H1 (cell line): ENCODE measurements at regions not wholly inside any gene's neighbourhood (a gene's known extent, or its start where the extent isn't known, plus 50 kb on each side); places are given as distances from the start of the nearest gene placed in this dataset.

Experiments
- CTCF ChIA-PET: fragments of 300-600 bp; sonication (Branson Sonifier 250); formaldehyde crosslinking; loops from one replicate; lab custom pipeline; 2021; ENCODE audit not compliant: partially characterized antibody; lab: Charles Lee
- POLR2A ChIA-PET: fragments of 300-600 bp; sonication (Branson Sonifier 250); formaldehyde crosslinking; loops from one replicate; lab custom pipeline; 2021; ENCODE audit warnings: inconsistent platforms; ENCODE audit not compliant: partially characterized antibody; lab: Charles Lee
- DNase-seq, 2 experiments: peaks; one replicate each; pipeline versions ENCODE4 v3.0.0 to v3.0.0-alpha.2; 2010 to 2022; ENCODE audit warnings: low spot score in 2 of 2, low read depth in 1 of 2, mixed read lengths in 1 of 2
- FAIRE-seq: peaks from 2 replicates; lab custom pipeline; 2011; peaks lifted over from hg19 to GRCh38; lab: Jason Lieb, UNC
- H2AFZ ChIP-seq: 2 replicates; pipeline ENCODE4 v1.8.1; 2012; ENCODE audit warnings: low read length, inconsistent platforms
- H2AK5ac ChIP-seq: 2 replicates; pipeline ENCODE4 v1.6.1; 2013; ENCODE audit warnings: low read depth, low read length
- H2BK120ac ChIP-seq: replicated peaks from 2 replicates; pipeline ENCODE3; 2013; ENCODE audit warnings: low read depth, low read length, inconsistent platforms
- H2BK12ac ChIP-seq: 2 replicates; pipeline ENCODE4 v1.6.1; 2013; ENCODE audit warnings: low read depth, low read length
- H2BK15ac ChIP-seq: 2 replicates; pipeline ENCODE4 v1.6.1; 2013; ENCODE audit warnings: low read length
- H2BK20ac ChIP-seq: 2 replicates; pipeline ENCODE4 v1.6.1; 2013; ENCODE audit warnings: low read length
- H2BK5ac ChIP-seq: 2 replicates; pipeline ENCODE4 v1.6.1; 2013; ENCODE audit warnings: low read depth, low read length
- H3K14ac ChIP-seq: 2 replicates; pipeline ENCODE4 v1.6.1; 2013; ENCODE audit warnings: inconsistent platforms; ENCODE audit not compliant: insufficient read length
- H3K18ac ChIP-seq: 2 replicates; pipeline ENCODE4 v1.6.1; 2013; ENCODE audit warnings: low read length; ENCODE audit errors: extremely low read depth
- H3K23ac ChIP-seq: 2 replicates; pipeline ENCODE4 v1.6.1; 2013; ENCODE audit warnings: inconsistent platforms; ENCODE audit not compliant: insufficient read length
- H3K23me2 ChIP-seq: 2 replicates; pipeline ENCODE4 v1.6.1; 2013; ENCODE audit warnings: low read depth, low read length
- H3K27ac ChIP-seq: 2 replicates; pipeline ENCODE4 v1.6.1; 2011; ENCODE audit warnings: low read depth, low read length, inconsistent platforms
- H3K27me3 ChIP-seq, 4 experiments: replicated peaks in 1 of 4; 1 replicate in 1 of 4; 2 replicates in 3 of 4; pipeline versions ENCODE4 v1.6.1 to v1.8.1; 2011 to 2013; ENCODE audit warnings: low read length in 3 of 4, mild to moderate bottlenecking in 3 of 4, inconsistent platforms in 2 of 4, mixed read lengths in 2 of 4, moderate library complexity in 1 of 4; ENCODE audit not compliant: control insufficient read depth in 3 of 4, insufficient read depth in 3 of 4; ENCODE audit errors: extremely low read depth in 1 of 4
- H3K36me3 ChIP-seq, 4 experiments: 2 replicates each; pipeline versions ENCODE4 v1.6.1 to v1.8.1; 2011 to 2013; ENCODE audit warnings: mild to moderate bottlenecking in 4 of 4, low read length in 3 of 4, moderate library complexity in 2 of 4, control low read depth in 1 of 4, inconsistent platforms in 1 of 4; ENCODE audit not compliant: insufficient read depth in 4 of 4, control insufficient read depth in 2 of 4
- H3K4ac ChIP-seq: replicated peaks from 2 replicates; pipeline ENCODE3; 2013; ENCODE audit warnings: low read length, low read depth, mixed read lengths, inconsistent platforms; ENCODE audit not compliant: insufficient read length
- H3K4me1 ChIP-seq, 4 experiments: replicated peaks in 1 of 4; 1 replicate in 1 of 4; 2 replicates in 3 of 4; pipeline versions ENCODE4 v1.6.1 to v1.8.1; 2011 to 2013; ENCODE audit warnings: low read length in 3 of 4, inconsistent platforms in 2 of 4, mixed read lengths in 1 of 4; ENCODE audit not compliant: insufficient read depth in 4 of 4, control insufficient read depth in 3 of 4
- H3K4me2 ChIP-seq, 2 experiments: 2 replicates each; pipeline versions ENCODE4 v1.6.1 to v1.8.1; 2011 to 2013; ENCODE audit warnings: low read depth in 2 of 2, low read length in 2 of 2, control low read depth in 1 of 2, inconsistent platforms in 1 of 2, mild to moderate bottlenecking in 1 of 2; ENCODE audit not compliant: insufficient read depth in 1 of 2
- H3K4me3 ChIP-seq, 4 experiments: fragments of 200-600, 300-600 bp in 1 of 4; sonication (generic), shearing (Covaris generic), sonication (Bioruptor Twin) in 1 of 4; 2 replicates each; pipeline versions ENCODE4 v1.5.1 to v1.8.1; 2011 to 2016; ENCODE audit warnings: low read length in 4 of 4, low read depth in 3 of 4, control low read depth in 2 of 4, inconsistent platforms in 2 of 4, mild to moderate bottlenecking in 2 of 4, mixed read lengths in 1 of 4, moderate library complexity in 1 of 4; ENCODE audit not compliant: insufficient read depth in 2 of 4; ENCODE audit errors: extremely low read depth in 1 of 4
- H3K56ac ChIP-seq: replicated peaks from 2 replicates; pipeline ENCODE3; 2013; ENCODE audit warnings: low read depth, mild to moderate bottlenecking, mixed read lengths, low read length, inconsistent platforms; ENCODE audit not compliant: insufficient read length
- H3K79me1 ChIP-seq: 2 replicates; pipeline ENCODE4 v1.6.1; 2013; ENCODE audit warnings: low read depth, low read length, control low read depth
- H3K79me2 ChIP-seq, 2 experiments: 2 replicates each; pipeline versions ENCODE4 v1.6.1 to v1.8.1; 2012 to 2013; ENCODE audit warnings: low read length in 2 of 2, mild to moderate bottlenecking in 2 of 2, inconsistent platforms in 1 of 2; ENCODE audit not compliant: insufficient read depth in 2 of 2, control insufficient read depth in 1 of 2
- H3K9ac ChIP-seq, 4 experiments: replicated peaks in 1 of 4; 1 replicate in 1 of 4; 2 replicates in 3 of 4; pipeline versions ENCODE4 v1.6.1 to v1.8.1; 2011 to 2013; ENCODE audit warnings: low read depth in 3 of 4, low read length in 3 of 4, control low read depth in 2 of 4, mild to moderate bottlenecking in 2 of 4, moderate library complexity in 2 of 4, inconsistent platforms in 1 of 4; ENCODE audit errors: extremely low read depth in 1 of 4
- H3K9me3 ChIP-seq, 2 experiments: 2 replicates each; pipeline versions ENCODE4 v1.6.1 to v1.8.1; 2012 to 2013; ENCODE audit warnings: mild to moderate bottlenecking in 2 of 2, moderate library complexity in 2 of 2, control low read depth in 1 of 2, inconsistent platforms in 1 of 2, low read depth in 1 of 2, low read length in 1 of 2, mixed read lengths in 1 of 2; ENCODE audit not compliant: insufficient read depth in 2 of 2
- H4K20me1 ChIP-seq, 2 experiments: replicated peaks in 1 of 2; 2 replicates each; pipeline versions ENCODE3 to v1.8.1; 2011 to 2013; ENCODE audit warnings: inconsistent platforms in 2 of 2, low read length in 2 of 2, mild to moderate bottlenecking in 1 of 2; ENCODE audit not compliant: insufficient read depth in 2 of 2, control insufficient read depth in 1 of 2
- H4K5ac ChIP-seq: 2 replicates; pipeline ENCODE4 v1.6.1; 2013; ENCODE audit warnings: low read length, low read depth, mixed read lengths, inconsistent platforms; ENCODE audit not compliant: insufficient read length
- H4K8ac ChIP-seq: 2 replicates; pipeline ENCODE4 v1.8.0; 2013; ENCODE audit warnings: mild to moderate bottlenecking, moderate library complexity, low read length, inconsistent platforms; ENCODE audit not compliant: insufficient read depth; ENCODE audit errors: extremely low read depth
- H4K91ac ChIP-seq: replicated peaks from 2 replicates; pipeline ENCODE3; 2013; ENCODE audit warnings: low read length, mixed read lengths, inconsistent platforms; ENCODE audit not compliant: insufficient read length
- WGBS, 2 experiments: shearing (Covaris generic) in 1 of 2; methylation state at CpG; one replicate each; pipeline versions ENCODE4 v1.1.6 to v1.1.7; 2013 to 2015; ENCODE audit warnings: low lambda C conversion rate in 2 of 2, mixed read lengths in 2 of 2, inconsistent platforms in 1 of 2, low coverage in 1 of 2, missing lambda C conversion rate in 1 of 2; ENCODE audit not compliant: insufficient replicate concordance in 2 of 2, insufficient coverage in 1 of 2, insufficient read length in 1 of 2; ENCODE audit errors: extremely low coverage in 1 of 2, missing lambda C conversion rate in 1 of 2; 5-methylcytosine and 5-hydroxymethylcytosine counted together

DNA sequence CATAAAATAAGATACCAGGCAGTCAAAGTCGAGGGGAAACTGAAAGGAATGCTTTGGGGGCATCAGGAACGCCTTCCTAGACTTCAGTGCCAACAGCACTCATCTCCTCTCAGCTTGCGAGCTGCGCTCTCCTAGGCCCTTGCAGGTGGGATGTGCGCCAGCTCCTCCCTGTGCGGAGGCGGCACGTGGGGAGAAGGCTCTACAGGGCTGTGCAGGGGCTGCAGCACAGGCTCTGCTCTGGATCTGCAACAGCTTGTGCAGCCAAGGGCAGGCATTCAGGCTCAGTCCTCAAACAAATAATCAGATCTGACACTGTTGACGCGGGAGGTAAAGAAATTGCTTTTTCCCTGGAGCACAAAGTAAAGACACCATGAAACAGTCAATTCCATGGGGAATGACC lies 144.8 kb downstream of the TTLL2 start:
- Histone ChIP-seq H2BK12ac (no peak overlapping the region), H3K4me3 (no peak overlapping the region), H3K4ac (no peak overlapping the region), H2AK5ac (no peak overlapping the region), H4K5ac (no peak overlapping the region), H3K14ac (no peak overlapping the region), H3K27me3 (no peaks in the 10 kb centered on the region; a peak in 2 of 7 replicates), H4K91ac (no peak overlapping the region), H3K79me2 (no peaks in the 10 kb centered on the region), H3K4me2 (no peak overlapping the region), H3K9ac (no peak overlapping the region), H3K36me3 (no peaks in the 10 kb centered on the region), H3K18ac (no peak overlapping the region), H3K56ac (no peak overlapping the region), H2BK20ac (no peak overlapping the region), H3K9me3 (no peaks in the 10 kb centered on the region), H2BK5ac (no peak overlapping the region), H3K27ac (no peak overlapping the region), H3K23ac (no peak overlapping the region), H3K4me1 (peaks cover 6 to 22% (median 15%) of the 10 kb centered on the region in 4 experiments), H4K8ac (no peak overlapping the region; the same call in 1 of the 2 replicates), H3K79me1 (no peaks in the 10 kb centered on the region), H2BK15ac (0 out of 2 replicates have a peak overlapping the region, but pooled peaks have one; percentile 5), H2BK120ac (no peak overlapping the region), H3K23me2 (no peaks in the 10 kb centered on the region), H2AFZ (no peak overlapping the region), H4K20me1 (no peaks in the 10 kb centered on the region)
- DNase-seq (no peak), FAIRE-seq (no peak)
- POLR2A ChIA-PET, result no interaction called here
- 84% methylated on average over 10 of the region's 10 CpGs; no CpG with 5 or more reads in 1 of the 2 experiments for WGBS, 2 experiments
- CTCF ChIA-PET, result interaction anchor here (0.7 to 1.0 kb wide), 2 partner anchors 119 to 568 kb away, joined by 3 to 5 read pairs; no protein-coding TSS in a partner anchor
